ENCODE measurements at regions not wholly inside any gene's neighbourhood (a gene's known extent, or its start where the extent isn't known, plus 50 kb on each side); places are given as distances from the start of the nearest gene placed in this dataset.

GRCh38 chr5:176175101-176175852 lies 62.9 kb upstream of the SIMC1 start:
- no peak for DNase-seq

- DNase-seq, result no peak
These were observed 62.0 kb upstream of the SIMC1 start for GRCh38 chr5:176176231-176176630.

- no peak for DNase-seq
These were observed 59.4 kb upstream of the SIMC1 start for GRCh38 chr5:176178789-176179188.

- DNase-seq, result no peak
These were observed 57.9 kb upstream of the SIMC1 start for GRCh38 chr5:176180339-176180738.

- no peak for DNase-seq
These were observed 57.4 kb upstream of the SIMC1 start for GRCh38 chr5:176180781-176181180.

GRCh38 chr5:176181271-176181855 lies 56.9 kb upstream of the SIMC1 start:
- no peak for DNase-seq

GRCh38 chr5:176183321-176184074 lies 54.7 kb upstream of the SIMC1 start:
- DNase-seq, result no peak

GRCh38 chr5:176184608-176185132 lies 53.6 kb upstream of the SIMC1 start:
- DNase-seq, result no peak

- DNase-seq, result no peak
These were observed 53.0 kb upstream of the SIMC1 start for GRCh38 chr5:176185133-176185733.

GRCh38 chr5:176186107-176186506 lies 52.1 kb upstream of the SIMC1 start:
- DNase-seq, result no peak

GRCh38 chr5:176187276-176188062 lies 50.8 kb upstream of the SIMC1 start:
- no peak for DNase-seq

GRCh38 chr5:176188085-176188484 lies 50.1 kb upstream of the SIMC1 start:
- no peak for DNase-seq
